Activated CD4-positive, alpha-beta T cell treated with anti-CD3 and anti-CD28 coated beads for 36 hours (primary cell): ENCODE measurements at regions not wholly inside any gene's neighbourhood (a gene's known extent, or its start where the extent isn't known, plus 50 kb on each side); places are given as distances from the start of the nearest gene placed in this dataset.

Source experiments
- ATAC-seq: fragments of 200-7000 bp; cut with Tn5 transposase; one replicate; pipeline ENCODE4 v1.10.0; 2021; ENCODE audit warnings: mild to moderate bottlenecking, moderate library complexity
- CTCF ChIA-PET: fragments of 350-600 bp; sonication (Branson Sonifier 250); formaldehyde crosslinking; loops from one replicate; lab custom pipeline; 2021; ENCODE audit warnings: antibody characterized with exemption; lab: Charles Lee
- POLR2A ChIA-PET: fragments of 350-600 bp; sonication (Branson Sonifier 250); formaldehyde crosslinking; loops from one replicate; lab custom pipeline; 2021; ENCODE audit warnings: antibody characterized with exemption, inconsistent platforms; lab: Charles Lee
- DNase-seq: peaks from one replicate; pipeline ENCODE4 v3.0.0-alpha.2; 2020
- H3K27ac Mint-ChIP-seq: one replicate; pipeline ENCODE4 v1.8.0; 2021; ENCODE audit warnings: mixed read lengths
- H3K27me3 Mint-ChIP-seq: one replicate; pipeline ENCODE4 v1.8.0; 2021; ENCODE audit warnings: mixed read lengths
- H3K36me3 Mint-ChIP-seq: one replicate; pipeline ENCODE4 v1.8.0; 2021; ENCODE audit warnings: low read depth, mixed read lengths
- H3K4me1 Mint-ChIP-seq: one replicate; pipeline ENCODE4 v1.8.0; 2021; ENCODE audit warnings: mixed read lengths
- H3K4me3 Mint-ChIP-seq: one replicate; pipeline ENCODE4 v1.8.0; 2021; ENCODE audit warnings: mild to moderate bottlenecking, moderate library complexity, mixed read lengths
- H3K9me3 Mint-ChIP-seq: one replicate; pipeline ENCODE4 v1.8.0; 2021; ENCODE audit warnings: low read depth, mixed read lengths
- intact Hi-C, 2 experiments: fragments of 100-400 bp; cut with DNase I in 1 of 2; cut with micrococcal nuclease in 1 of 2; formaldehyde crosslinking; loops; one replicate each; pipeline versions ENCODE4 v1.14.2 to v1.15.1; 2022 to 2024; cut with DNase I, micrococcal nuclease

DNA sequence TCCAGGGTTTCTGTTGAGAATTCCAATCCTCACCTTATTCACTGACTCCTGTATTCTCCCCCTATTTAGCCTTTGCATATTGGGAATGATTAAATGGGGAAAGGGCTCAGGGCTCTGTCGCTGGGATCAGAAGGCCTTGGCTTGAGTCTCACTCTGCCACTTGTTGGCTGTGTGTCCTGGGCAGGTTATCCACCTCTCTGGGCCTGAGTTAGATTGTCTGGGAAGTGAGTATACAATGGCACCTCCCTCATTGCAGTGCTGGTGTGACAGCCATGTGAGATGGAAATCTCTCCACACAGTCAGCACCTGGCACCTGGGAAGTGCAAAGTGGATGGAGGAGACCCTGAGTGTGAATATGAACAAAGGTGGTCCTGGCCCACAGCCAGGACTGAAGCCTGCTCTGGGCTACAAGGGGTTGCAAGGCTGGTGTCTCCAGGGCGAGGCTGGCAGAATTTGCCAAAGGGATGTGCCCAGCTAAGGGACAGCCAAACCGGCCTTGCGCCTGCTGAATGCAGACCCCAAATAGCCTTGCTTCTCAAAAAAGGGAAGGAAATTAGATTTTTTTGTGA lies 200.0 kb upstream of the PMEPA1 start:
- no peak overlapping the region for H3K27ac Mint-ChIP-seq
- no peak overlapping the region for H3K4me3 Mint-ChIP-seq
- POLR2A ChIA-PET = no interaction called here
- no peak for DNase-seq
- no peaks in the 10 kb centered on the region for H3K4me1 Mint-ChIP-seq
- intact Hi-C loops = no loop called here
- peaks cover 24% of the 10 kb centered on the region for H3K27me3 Mint-ChIP-seq
- ATAC-seq = no peak
- H3K36me3 Mint-ChIP-seq = no peaks in the 10 kb centered on the region
- H3K9me3 Mint-ChIP-seq = no peaks in the 10 kb centered on the region
- CTCF ChIA-PET = no interaction called here

DNA sequence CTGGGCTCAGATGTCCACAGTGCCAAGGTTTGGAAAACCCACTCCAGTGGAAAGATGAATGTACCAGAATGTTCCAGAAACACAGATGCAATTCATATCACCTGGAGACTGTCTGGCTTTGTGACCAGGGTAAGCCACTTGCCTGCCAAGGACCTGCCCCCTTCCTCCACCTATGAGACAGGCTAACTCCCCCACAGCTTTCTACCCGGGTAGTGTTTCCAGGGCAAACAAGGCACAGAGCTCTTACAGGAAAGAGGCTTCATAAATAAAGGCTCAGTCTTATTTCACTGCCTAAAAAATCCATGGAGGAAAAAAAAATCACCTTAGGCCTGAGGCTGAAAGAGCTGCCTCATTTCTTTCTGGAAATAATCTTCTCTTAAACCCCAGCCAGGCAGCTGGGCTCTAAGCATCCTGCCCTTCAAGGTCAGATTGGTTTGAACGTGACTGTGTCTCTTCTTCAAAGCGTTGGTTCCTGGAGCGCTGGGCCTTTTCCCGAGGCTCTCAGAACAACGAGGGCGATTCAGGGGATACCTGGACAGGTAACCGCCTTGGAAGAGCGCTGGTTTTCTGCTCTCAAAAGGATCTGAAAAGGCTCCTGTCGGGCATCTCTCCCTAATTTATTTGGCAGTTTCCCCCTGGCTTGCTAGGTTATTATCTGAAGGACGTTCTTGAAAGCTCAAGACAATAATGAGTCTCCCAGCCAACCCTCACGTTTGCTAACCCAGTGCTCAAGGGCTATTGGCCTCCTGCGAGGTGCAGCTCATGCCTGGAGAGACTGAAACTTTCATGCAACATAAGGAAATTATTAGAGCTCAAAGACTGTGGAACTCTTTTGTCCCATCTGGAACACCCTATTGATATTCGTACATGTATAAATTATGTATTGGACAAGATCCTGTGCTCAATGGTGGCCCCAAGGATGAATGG lies 199.2 kb upstream of the PMEPA1 start:
- DNase-seq = no peak
- H3K36me3 Mint-ChIP-seq = no peaks in the 10 kb centered on the region

DNA sequence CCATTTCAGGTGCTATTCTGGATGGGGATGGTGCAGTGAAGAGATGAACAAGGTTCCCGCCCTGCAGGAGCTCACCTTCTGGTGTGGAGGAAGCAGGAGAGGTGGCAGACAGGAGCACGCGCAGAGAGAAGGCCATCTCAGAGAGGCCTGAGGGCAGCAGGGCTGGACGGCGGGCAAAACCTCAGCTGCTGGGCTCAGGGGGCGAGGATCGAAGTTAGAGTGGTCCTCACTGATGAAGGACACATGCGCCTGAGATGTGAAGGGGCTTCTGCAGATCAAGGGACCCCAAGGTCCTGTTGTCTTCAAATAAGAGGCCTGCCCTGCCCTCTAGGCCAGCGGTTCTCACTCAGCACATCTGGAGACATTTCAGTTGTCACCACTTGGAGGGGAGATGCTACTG lies 198.4 kb upstream of the PMEPA1 start:
- no peaks in the 10 kb centered on the region for H3K4me1 Mint-ChIP-seq
- no peaks in the 10 kb centered on the region for H3K36me3 Mint-ChIP-seq
- intact Hi-C loops = no loop called here
- ATAC-seq (no peak), DNase-seq (no peak)
- peaks cover 29% of the 10 kb centered on the region for H3K27me3 Mint-ChIP-seq
- no peak overlapping the region for H3K4me3 Mint-ChIP-seq
- CTCF ChIA-PET = no interaction called here
- POLR2A ChIA-PET = no interaction called here
- no peak overlapping the region for H3K27ac Mint-ChIP-seq
- H3K9me3 Mint-ChIP-seq = no peaks in the 10 kb centered on the region

More for the DNA sequence above, 199.2 kb upstream of the PMEPA1 start:
- POLR2A ChIA-PET = no interaction called here
- Mint-ChIP-seq H3K4me1 (no peaks in the 10 kb centered on the region), H3K4me3 (no peak overlapping the region), H3K27me3 (peaks cover 29% of the 10 kb centered on the region), H3K27ac (no peak overlapping the region), H3K9me3 (no peaks in the 10 kb centered on the region)
- CTCF ChIA-PET = interaction anchor here (0.6 kb wide), 1 partner anchor 50 kb away, joined by 6 read pairs; no protein-coding TSS in a partner anchor
- intact Hi-C loops = no loop called here
- ATAC-seq = no peak

DNA sequence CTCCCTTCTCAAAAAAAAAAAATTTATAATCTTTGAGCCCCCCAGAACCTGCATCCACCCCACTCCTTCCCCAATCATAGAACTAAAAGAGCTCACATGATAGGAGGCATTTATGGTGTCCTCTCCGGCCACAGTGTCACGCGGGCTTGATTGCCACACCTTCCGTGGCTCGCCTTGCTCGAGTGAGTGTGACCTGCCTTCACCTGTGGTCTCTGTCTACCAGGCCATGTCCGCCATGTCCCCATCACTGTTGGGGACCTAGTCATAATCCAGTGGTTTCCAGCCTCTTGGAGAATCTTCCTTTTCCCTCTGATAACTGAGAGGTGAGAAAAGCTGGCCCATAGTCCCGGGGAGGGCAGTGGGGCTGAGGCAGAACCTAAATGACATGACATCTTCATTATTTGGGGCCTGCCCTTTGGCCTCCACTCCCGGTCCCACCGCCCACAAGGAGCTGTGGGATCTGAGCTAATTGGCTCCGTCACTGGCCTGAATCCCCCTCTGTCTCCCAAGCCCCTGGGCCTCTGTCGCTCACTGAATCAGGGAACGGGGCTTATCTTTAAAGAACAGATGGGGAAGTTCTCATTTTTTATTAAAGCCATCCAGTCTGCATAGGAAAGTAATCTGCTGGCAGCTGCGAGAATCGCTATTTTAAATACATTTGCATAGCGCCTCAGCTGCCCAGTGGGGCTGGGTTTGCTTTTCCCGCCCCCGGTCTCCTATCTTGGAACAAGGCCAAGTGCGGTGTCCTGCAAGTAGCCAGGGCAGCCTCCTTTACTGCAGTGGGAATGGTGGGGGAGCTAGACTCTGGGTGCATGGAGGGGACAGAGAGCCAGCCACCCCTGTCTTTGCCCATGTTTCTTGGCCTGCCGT lies 197.6 kb upstream of the PMEPA1 start:
- ATAC-seq (no peak), DNase-seq (no peak)
- no peaks in the 10 kb centered on the region for H3K4me1 Mint-ChIP-seq
- POLR2A ChIA-PET = no interaction called here
- H3K27ac Mint-ChIP-seq = no peak overlapping the region
- intact Hi-C loops = no loop called here
- H3K4me3 Mint-ChIP-seq = no peak overlapping the region
- H3K36me3 Mint-ChIP-seq = no peaks in the 10 kb centered on the region
- peaks cover 26% of the 10 kb centered on the region for H3K27me3 Mint-ChIP-seq
- H3K9me3 Mint-ChIP-seq = no peaks in the 10 kb centered on the region
- CTCF ChIA-PET = interaction anchor here (0.6 to 0.7 kb wide), 2 partner anchors 35 to 397 kb away, joined by 3 to 4 read pairs; no protein-coding TSS in a partner anchor

DNA sequence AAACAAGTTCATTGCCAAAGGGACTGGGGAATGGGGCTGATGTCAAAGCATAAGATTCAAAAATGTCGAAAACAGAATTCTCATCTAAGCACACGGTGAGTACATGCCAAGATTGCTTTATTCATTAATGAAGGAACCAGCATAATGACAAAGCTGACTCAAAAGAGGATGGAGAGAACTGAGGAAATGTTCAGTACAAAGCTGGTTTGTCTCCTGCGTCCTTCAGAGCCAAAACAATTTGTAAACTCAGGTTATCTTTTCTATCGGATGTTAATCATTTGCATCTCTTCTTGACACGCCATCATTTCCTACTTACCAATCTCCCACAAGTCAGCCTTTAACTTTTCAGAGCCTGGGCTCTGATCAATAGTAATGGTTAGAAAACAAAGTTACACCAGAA lies 195.6 kb upstream of the PMEPA1 start:
- H3K36me3 Mint-ChIP-seq = no peaks in the 10 kb centered on the region
- POLR2A ChIA-PET = interaction anchor here (0.6 kb wide), 1 partner anchor 52 kb away, joined by 3 read pairs; no protein-coding TSS in a partner anchor

DNA sequence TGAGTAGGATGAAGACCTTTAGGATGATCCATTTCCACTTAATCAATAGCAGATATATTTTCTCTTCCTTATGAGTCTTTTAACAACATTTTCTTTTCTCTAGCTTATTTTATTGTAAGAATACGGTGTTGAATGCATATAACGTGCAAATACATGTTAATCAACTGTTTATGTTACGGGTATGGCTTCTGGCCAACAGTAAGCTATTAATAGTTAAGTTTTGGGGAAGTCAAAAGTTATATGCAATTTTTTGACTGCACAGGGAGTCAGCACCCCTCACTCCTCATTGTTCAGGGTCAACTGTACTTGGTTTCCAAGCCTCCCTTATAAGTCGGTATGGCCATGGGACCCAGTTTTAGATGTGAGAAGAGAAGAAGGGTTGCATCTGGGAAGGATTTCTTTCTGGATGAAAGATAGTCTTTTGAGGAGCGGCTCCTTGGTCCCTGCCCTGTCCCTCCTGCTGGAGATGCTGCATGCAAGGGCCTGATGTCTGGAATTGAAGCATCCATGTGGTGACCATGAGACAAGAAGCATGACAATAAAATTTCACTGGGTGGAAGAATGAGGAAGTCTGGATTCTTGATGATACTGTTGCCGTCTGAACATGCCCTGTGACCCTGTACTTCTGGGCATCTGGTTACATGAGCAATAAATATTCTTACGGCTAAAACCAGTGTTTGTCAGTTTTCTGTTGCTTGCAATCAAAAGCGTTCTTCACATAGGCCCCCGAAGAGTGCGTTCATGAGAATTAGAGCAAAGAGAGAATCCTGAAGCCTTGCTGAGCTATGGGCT lies 194.7 kb upstream of the PMEPA1 start:
- intact Hi-C loops = no loop called here
- H3K4me3 Mint-ChIP-seq = no peak overlapping the region
- no peak overlapping the region for H3K27ac Mint-ChIP-seq
- ChIA-PET POLR2A (no interaction called here), CTCF (no interaction called here)
- H3K9me3 Mint-ChIP-seq = no peaks in the 10 kb centered on the region
- ATAC-seq = no peak
- peaks cover 20% of the 10 kb centered on the region for H3K27me3 Mint-ChIP-seq
- no peak for DNase-seq
- no peaks in the 10 kb centered on the region for H3K4me1 Mint-ChIP-seq
- H3K36me3 Mint-ChIP-seq = no peaks in the 10 kb centered on the region

More for the DNA sequence above, 195.6 kb upstream of the PMEPA1 start:
- H3K27ac Mint-ChIP-seq = no peak overlapping the region
- no peak overlapping the region for H3K4me3 Mint-ChIP-seq
- CTCF ChIA-PET = interaction anchor here (0.6 to 1.0 kb wide), 3 partner anchors 38 to 210 kb away, joined by 3 to 4 read pairs (median 3); no protein-coding TSS in a partner anchor
- ATAC-seq (no peak), DNase-seq (no peak)
- H3K9me3 Mint-ChIP-seq = no peaks in the 10 kb centered on the region
- intact Hi-C loops = no loop called here
- H3K27me3 Mint-ChIP-seq = peaks cover 20% of the 10 kb centered on the region
- no peaks in the 10 kb centered on the region for H3K4me1 Mint-ChIP-seq

DNA sequence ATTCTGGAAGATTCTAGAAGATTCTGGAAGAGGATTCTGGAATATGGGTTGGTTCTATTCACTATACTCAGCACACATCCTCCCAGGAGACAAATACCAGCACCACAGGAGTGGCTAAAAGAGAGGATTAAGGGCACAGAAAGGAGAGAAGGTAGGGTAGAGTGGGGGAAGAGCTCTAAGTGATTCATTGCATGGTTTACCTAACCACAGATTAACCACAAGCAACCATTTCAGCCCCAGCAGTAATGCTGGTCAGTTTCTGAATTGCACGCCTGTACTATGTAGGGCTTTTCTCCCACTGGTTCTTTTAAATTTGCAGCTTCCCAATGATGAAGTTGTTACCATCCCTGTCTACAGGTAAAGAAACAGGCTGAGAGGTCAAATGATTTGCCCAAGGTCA lies 192.7 kb upstream of the PMEPA1 start:
- CTCF ChIA-PET = interaction anchor here (0.7 kb wide), 1 partner anchor 29 kb away, joined by 3 read pairs; no protein-coding TSS in a partner anchor
- intact Hi-C loops = no loop called here
- Mint-ChIP-seq H3K36me3 (no peaks in the 10 kb centered on the region), H3K4me1 (no peaks in the 10 kb centered on the region), H3K27me3 (peaks cover 21% of the 10 kb centered on the region), H3K27ac (no peak overlapping the region), H3K4me3 (no peak overlapping the region), H3K9me3 (no peaks in the 10 kb centered on the region)
- POLR2A ChIA-PET = no interaction called here
- ATAC-seq (no peak), DNase-seq (no peak)

DNA sequence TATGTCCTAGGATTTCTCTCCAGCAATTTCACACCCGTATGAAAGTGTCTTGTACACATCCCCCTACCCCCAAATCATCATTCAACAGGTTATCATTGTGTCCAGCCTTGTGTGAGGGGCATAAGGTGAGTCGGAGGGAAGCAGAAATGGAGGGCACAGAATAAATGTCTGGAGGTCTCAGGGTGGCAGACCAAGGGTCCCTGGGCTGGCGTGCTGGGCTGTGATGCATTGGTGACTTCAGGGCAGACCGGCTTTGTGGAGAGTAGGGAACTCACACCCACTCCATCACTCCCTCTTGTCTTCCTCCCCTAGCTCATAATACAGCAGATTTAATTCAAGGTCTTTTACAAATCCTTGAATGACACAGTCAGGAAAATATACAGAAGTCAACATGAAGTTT lies 191.7 kb upstream of the PMEPA1 start:
- no peak for DNase-seq
- intact Hi-C loops = no loop called here
- no peak for ATAC-seq
- Mint-ChIP-seq H3K36me3 (no peaks in the 10 kb centered on the region), H3K9me3 (no peaks in the 10 kb centered on the region), H3K27me3 (peaks cover 21% of the 10 kb centered on the region), H3K27ac (no peak overlapping the region), H3K4me3 (no peak overlapping the region), H3K4me1 (no peaks in the 10 kb centered on the region)
- ChIA-PET CTCF (no interaction called here), POLR2A (no interaction called here)

DNA sequence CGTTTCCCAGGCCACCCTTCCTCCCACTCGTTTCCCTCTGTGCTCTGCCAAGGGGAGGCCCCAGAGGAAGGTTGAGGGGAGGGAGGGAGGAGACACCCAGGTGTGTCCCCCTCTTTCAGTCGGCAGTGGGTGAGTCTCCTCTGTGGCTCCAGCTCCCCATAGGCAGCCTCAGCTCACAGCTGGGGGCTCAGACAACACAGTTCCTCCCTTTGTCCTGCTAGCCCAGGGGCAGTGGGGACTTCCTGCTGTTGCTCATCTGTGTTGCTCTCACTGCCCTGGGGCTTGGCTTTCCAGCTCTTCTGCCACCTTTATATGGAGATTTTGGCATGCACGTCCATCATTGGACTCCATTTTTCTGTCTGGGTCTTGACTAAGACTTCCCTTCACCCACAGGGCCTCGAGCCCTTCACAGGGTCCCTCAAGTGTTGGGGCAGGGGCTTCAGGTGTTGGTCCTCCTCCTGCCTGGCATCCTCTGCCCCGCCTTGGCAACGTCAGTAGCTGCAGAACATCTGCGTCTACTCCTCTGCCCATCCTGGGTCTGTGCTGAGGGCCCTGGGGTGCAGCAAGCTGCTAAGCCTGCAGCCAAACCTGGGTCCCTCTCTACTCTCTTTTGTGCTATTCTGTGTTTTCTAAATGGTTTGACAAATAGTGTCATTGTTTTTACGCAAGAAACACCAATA lies 190.6 kb upstream of the PMEPA1 start:
- ATAC-seq = no peak
- H3K27me3 Mint-ChIP-seq = peaks cover 14% of the 10 kb centered on the region
- no peak overlapping the region for H3K27ac Mint-ChIP-seq

DNA sequence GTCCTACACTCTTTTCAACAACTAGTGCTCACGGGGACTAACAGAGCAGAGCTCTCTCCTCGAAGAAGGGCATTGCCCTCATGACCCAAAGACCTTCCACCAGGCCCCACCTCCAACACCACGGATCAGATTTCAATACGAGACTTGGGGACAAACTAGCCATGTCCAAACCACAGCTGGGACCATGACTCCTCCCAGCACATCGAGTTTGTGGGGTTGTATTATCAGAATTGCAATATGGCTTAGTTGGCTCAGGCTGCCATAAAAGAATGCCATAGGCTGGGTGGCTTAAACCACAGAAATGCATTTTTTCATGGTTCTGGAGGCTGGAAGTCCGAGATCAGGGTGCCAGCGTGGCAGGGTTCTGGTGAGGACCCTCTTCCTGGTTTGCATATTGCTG lies 189.7 kb upstream of the PMEPA1 start:
- H3K4me3 Mint-ChIP-seq = no peak overlapping the region
- DNase-seq (no peak), ATAC-seq (no peak)
- no peaks in the 10 kb centered on the region for H3K9me3 Mint-ChIP-seq
- intact Hi-C loops = no loop called here
- CTCF ChIA-PET = interaction anchor here (1.0 kb wide), 1 partner anchor 187 kb away, joined by 3 read pairs; no protein-coding TSS in a partner anchor
- peaks cover 8% of the 10 kb centered on the region for H3K27me3 Mint-ChIP-seq
- H3K36me3 Mint-ChIP-seq = no peaks in the 10 kb centered on the region
- no peak overlapping the region for H3K27ac Mint-ChIP-seq
- POLR2A ChIA-PET = no interaction called here
- H3K4me1 Mint-ChIP-seq = no peaks in the 10 kb centered on the region

More for the DNA sequence above, 190.6 kb upstream of the PMEPA1 start:
- no peaks in the 10 kb centered on the region for H3K36me3 Mint-ChIP-seq
- intact Hi-C loops = no loop called here
- H3K4me3 Mint-ChIP-seq = no peak overlapping the region
- no peaks in the 10 kb centered on the region for H3K4me1 Mint-ChIP-seq
- DNase-seq = no peak
- no peaks in the 10 kb centered on the region for H3K9me3 Mint-ChIP-seq
- POLR2A ChIA-PET = no interaction called here
- CTCF ChIA-PET = no interaction called here
